Spleen (tissue), 11 donors: ENCODE measurements at regions not wholly inside any gene's neighbourhood (a gene's known extent, or its start where the extent isn't known, plus 50 kb on each side); places are given as distances from the start of the nearest gene placed in this dataset.

Experiments used
- DNase-seq: peaks from one replicate; pipeline ENCODE4 v3.0.0-alpha.2; 2020
- H3K27ac ChIP-seq, 8 donors: fragments of 200-600 bp; sonication (generic) in 7 of 8; 1 replicate in 4 of 8; 2 replicates in 4 of 8; pipeline versions ENCODE4 v1.5.0 to v1.8.0; 2016 to 2021; ENCODE audit warnings: inconsistent platforms in 4 of 8, mild to moderate bottlenecking in 4 of 8, moderate library complexity in 1 of 8
- H3K27me3 ChIP-seq, 7 donors: fragments of 200-600 bp; sonication (generic) in 6 of 7; replicated peaks in 1 of 7; 1 replicate in 4 of 7; 2 replicates in 3 of 7; pipeline versions ENCODE4 v1.5.0 to v1.8.0; 2016 to 2021; ENCODE audit warnings: inconsistent platforms in 3 of 7, mild to moderate bottlenecking in 1 of 7
- H3K36me3 ChIP-seq, 6 donors: fragments of 200-600 bp; sonication (generic) in 5 of 6; 1 replicate in 4 of 6; 2 replicates in 2 of 6; pipeline versions ENCODE4 v1.5.0 to v1.8.0; 2016 to 2021; ENCODE audit warnings: inconsistent platforms in 2 of 6
- H3K4me1 ChIP-seq, 6 donors: fragments of 200-600 bp; sonication (generic) in 5 of 6; 1 replicate in 3 of 6; 2 replicates in 3 of 6; pipeline versions ENCODE4 v1.5.0 to v1.8.0; 2016 to 2021; ENCODE audit warnings: inconsistent platforms in 3 of 6
- H3K4me3 ChIP-seq, 8 donors: fragments of 200-600 bp; sonication (generic) in 7 of 8; 1 replicate in 4 of 8; 2 replicates in 4 of 8; pipeline versions ENCODE4 v1.5.0 to v1.8.0; 2016 to 2021; ENCODE audit warnings: inconsistent platforms in 4 of 8, mild to moderate bottlenecking in 4 of 8, moderate library complexity in 2 of 8
- H3K9me3 ChIP-seq, 8 donors: fragments of 200-600 bp; sonication (generic) in 7 of 8; 1 replicate in 4 of 8; 2 replicates in 4 of 8; pipeline versions ENCODE4 v1.5.0 to v1.8.0; 2016 to 2021; ENCODE audit warnings: inconsistent platforms in 4 of 8
- CTCF ChIP-seq, 11 experiments: fragments of 200-600 bp in 7 of 11; fragments of 450-650 bp in 4 of 11; sonication (generic) in 4 of 11; IDR thresholded peaks in 8 of 11; conservative IDR thresholded peaks in 3 of 11; 1 replicate in 7 of 11; 2 replicates in 4 of 11; pipeline versions ENCODE4 v1.4.0 to v1.8.0; 2016 to 2021; ENCODE audit warnings: antibody characterized with exemption in 11 of 11, inconsistent platforms in 4 of 11, mild to moderate bottlenecking in 1 of 11
- POLR2A ChIP-seq, 3 donors: fragments of 450-650 bp; IDR thresholded peaks; one replicate each; pipeline ENCODE4 v1.5.1; 2017; ENCODE audit warnings: antibody characterized with exemption in 3 of 3, mild to moderate bottlenecking in 1 of 3
- POLR2AphosphoS5 ChIP-seq, 3 donors: sonication (generic); formaldehyde crosslinking; IDR thresholded peaks; one replicate each; pipeline ENCODE4 v1.5.1; 2017; ENCODE audit warnings: antibody characterized with exemption in 3 of 3
- WGBS, 5 donors: extraction: QIAGEN DNeasy Blood & Tissue Kit in 3 of 5; methylation state at CpG; one replicate each; pipeline versions ENCODE4 v1.1.5 to v1.1.7; 2013 to 2018; 5-methylcytosine and 5-hydroxymethylcytosine counted together
- intact Hi-C: fragments of 100-400 bp; cut with DNase I; formaldehyde crosslinking; loops from one replicate; pipeline ENCODE4 v1.15.0; 2023; ENCODE audit warnings: low total_unique reads
- donor health status: healthy with polysubstance abuse.
- donor health status: DM: no; HTN: no; CAD: no; lungs with moderate emphysema.
- donor health status: DM: no; HTN: no; CAD: no.
- donor health status: Bipolar disorder and iron deficiency.
- donor health status: healthy.
- donor health status: DM: no; HTN: no; CAD: no.
- donor health status: DM: yes; HTN: yes; CAD: no.

DNA sequence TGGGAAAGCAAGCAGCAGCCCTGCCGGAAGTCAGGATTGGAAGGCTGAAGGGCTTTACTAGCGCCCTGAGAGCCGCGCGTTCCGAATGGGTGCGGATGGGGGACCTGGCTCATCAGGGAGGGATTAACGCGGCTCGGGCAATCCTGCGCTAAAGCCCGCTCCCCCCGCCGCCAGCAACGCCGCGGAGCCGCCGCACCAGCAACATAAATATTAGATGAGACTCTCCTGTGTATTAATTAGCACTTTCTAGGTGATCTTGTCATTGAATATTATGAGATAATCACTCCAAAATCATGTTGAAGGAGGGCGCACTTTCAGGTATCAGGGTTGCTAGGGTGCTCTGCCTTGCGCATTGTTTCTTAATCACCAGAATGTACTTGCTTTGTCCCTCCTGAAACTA is 357.2 kb upstream of the FAM241A start:
- Histone ChIP-seq H3K9me3 (no peaks in the 10 kb centered on the region), H3K27me3 (peaks cover 0 to 16% (median 0%) of the 10 kb centered on the region in 7 donors), H3K36me3 (no peaks in the 10 kb centered on the region), H3K4me3 (no peak overlapping the region), H3K27ac (no peak overlapping the region), H3K4me1 (no peaks in the 10 kb centered on the region)
- TF ChIP-seq CTCF (IDR thresholded peaks at IDR 0.05 in 8 of 11, conservative IDR thresholded peaks at IDR 0.05 in 3 of 11) (no peak), POLR2AphosphoS5 (IDR thresholded peaks at IDR 0.05) (no peak), POLR2A (IDR thresholded peaks at IDR 0.05) (no peak)
- intact Hi-C loops, result no loop called here
- DNase-seq, result no peak
- 18 to 35% (median 27%) methylated on average over 21 of the region's 21 CpGs for WGBS, 5 donors

- no peak overlapping the region for H3K4me3 ChIP-seq
- H3K27ac ChIP-seq, result no peak overlapping the region
- peaks cover 0 to 16% (median 0%) of the 10 kb centered on the region in 7 donors for H3K27me3 ChIP-seq
- TF ChIP-seq POLR2A (IDR thresholded peaks at IDR 0.05) (no peak), POLR2AphosphoS5 (IDR thresholded peaks at IDR 0.05) (no peak), CTCF (IDR thresholded peaks at IDR 0.05 in 8 of 11, conservative IDR thresholded peaks at IDR 0.05 in 3 of 11) (no peak)
- DNase-seq, result no peak
- H3K9me3 ChIP-seq, result no peaks in the 10 kb centered on the region
- intact Hi-C loops, result no loop called here
- no peaks in the 10 kb centered on the region for H3K36me3 ChIP-seq
- no peaks in the 10 kb centered on the region for H3K4me1 ChIP-seq
- 92 to 95% (median 94%) methylated on average over 5 of the region's 5 CpGs for WGBS, 5 donors
These were observed 355.2 kb upstream of the FAM241A start for GRCh38 chr4:111789901-111790640.

DNA sequence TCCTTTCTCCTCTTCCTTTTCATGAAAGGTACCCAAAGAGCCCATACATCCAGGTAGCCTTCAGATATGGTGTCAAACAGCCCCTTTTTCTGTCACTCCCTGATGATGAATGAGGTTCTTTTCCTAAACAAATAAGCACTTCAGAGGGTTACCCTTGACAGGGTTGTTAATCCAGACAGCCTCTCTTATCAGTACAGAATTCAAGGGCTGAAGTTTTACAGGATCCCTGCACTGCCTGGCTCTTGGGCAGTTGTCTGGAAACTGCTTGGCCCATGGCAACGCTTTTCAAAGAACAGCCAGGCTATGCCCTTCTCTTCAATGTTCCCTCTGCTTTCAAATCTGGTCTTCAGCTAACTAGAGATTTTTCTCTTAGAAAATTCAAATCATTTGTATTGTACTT is 352.6 kb upstream of the FAM241A start:
- H3K9me3 ChIP-seq, result no peaks in the 10 kb centered on the region
- 41 to 73% (median 54%) methylated on average over 1 of the region's 1 CpG for WGBS, 5 donors
- peaks cover 0 to 12% (median 0%) of the 10 kb centered on the region in 7 donors for H3K27me3 ChIP-seq
- no peak overlapping the region for H3K4me3 ChIP-seq
- intact Hi-C loops, result no loop called here
- no peaks in the 10 kb centered on the region for H3K36me3 ChIP-seq
- no peak for DNase-seq
- no peaks in the 10 kb centered on the region for H3K4me1 ChIP-seq
- no peak for TF ChIP-seq POLR2AphosphoS5 (IDR thresholded peaks at IDR 0.05)
- no peak for TF ChIP-seq POLR2A (IDR thresholded peaks at IDR 0.05)
- no peak for TF ChIP-seq CTCF (IDR thresholded peaks at IDR 0.05 in 8 of 11, conservative IDR thresholded peaks at IDR 0.05 in 3 of 11)
- no peak overlapping the region for H3K27ac ChIP-seq

GRCh38 chr4:111793433-111794091 is 351.7 kb upstream of the FAM241A start:
- WGBS, 5 donors, result 67 to 80% (median 72%) methylated on average over 2 of the region's 2 CpGs
- intact Hi-C loops, result no loop called here

More at GRCh38 chr4:111793433-111794091, 351.7 kb upstream of the FAM241A start:
- no peaks in the 10 kb centered on the region for H3K4me1 ChIP-seq
- H3K36me3 ChIP-seq, result no peaks in the 10 kb centered on the region
- no peak overlapping the region for H3K4me3 ChIP-seq
- no peak overlapping the region for H3K27ac ChIP-seq
- DNase-seq, result no peak
- TF ChIP-seq POLR2AphosphoS5 (IDR thresholded peaks at IDR 0.05) (no peak), CTCF (IDR thresholded peaks at IDR 0.05 in 8 of 11, conservative IDR thresholded peaks at IDR 0.05 in 3 of 11) (no peak), POLR2A (IDR thresholded peaks at IDR 0.05) (no peak)
- peaks cover 0 to 3% (median 0%) of the 10 kb centered on the region in 7 donors for H3K27me3 ChIP-seq
- H3K9me3 ChIP-seq, result no peaks in the 10 kb centered on the region
